ENCODE measurements at regions not wholly inside any gene's neighbourhood (a gene's known extent, or its start where the extent isn't known, plus 50 kb on each side); places are given as distances from the start of the nearest gene placed in this dataset.

- no peak for TF ChIP-seq CTCF (IDR thresholded peaks at IDR 0.05)
- no peak for TF ChIP-seq EZH2 (IDR thresholded peaks at IDR 0.05)
Observed at GRCh38 chr10:120406376-120406775, 50.7 kb upstream of the PLPP4 start.

Data from neural progenitor cell (in vitro differentiated cells).